Lung (tissue), 11 donors: ENCODE measurements at regions not wholly inside any gene's neighbourhood (a gene's known extent, or its start where the extent isn't known, plus 50 kb on each side); places are given as distances from the start of the nearest gene placed in this dataset.

Experiments
- ATAC-seq: fragments of 200-7000 bp; cut with Tn5 transposase; one replicate; pipeline ENCODE4 v1.9.1; 2020; ENCODE audit warnings: moderate number of reproducible peaks; ENCODE audit not compliant: insufficient read depth, low FRiP score
- DNase-seq, 3 donors: peaks; one replicate each; pipeline ENCODE4 v3.0.0-alpha.2; 2013 to 2017
- H3K27ac ChIP-seq, 2 donors: one replicate each; pipeline ENCODE4 v1.5.1; 2013; ENCODE audit warnings: mild to moderate bottlenecking in 2 of 2, moderate library complexity in 2 of 2, control low read depth in 1 of 2, inconsistent platforms in 1 of 2, low read depth in 1 of 2, low read length in 1 of 2
- H3K27me3 ChIP-seq, 3 donors: one replicate each; pipeline ENCODE4 v1.5.1; 2013; ENCODE audit warnings: low read length in 2 of 3; ENCODE audit not compliant: control insufficient read depth in 3 of 3, insufficient read depth in 3 of 3
- H3K36me3 ChIP-seq, 4 donors: one replicate each; pipeline ENCODE4 v1.5.1; 2013; ENCODE audit warnings: low read length in 4 of 4, mild to moderate bottlenecking in 1 of 4, moderate library complexity in 1 of 4; ENCODE audit not compliant: control insufficient read depth in 4 of 4, insufficient read depth in 4 of 4
- H3K4me1 ChIP-seq, 5 donors: one replicate each; pipeline ENCODE4 v1.5.1; 2013; ENCODE audit warnings: low read length in 5 of 5, mild to moderate bottlenecking in 2 of 5, moderate library complexity in 1 of 5; ENCODE audit not compliant: control insufficient read depth in 5 of 5, insufficient read depth in 5 of 5
- H3K4me3 ChIP-seq: one replicate; pipeline ENCODE4 v1.5.1; 2013; ENCODE audit warnings: mild to moderate bottlenecking, control low read depth, moderate library complexity
- H3K9ac ChIP-seq, 2 donors: one replicate each; pipeline ENCODE4 v1.5.1; 2013; ENCODE audit warnings: low read length in 2 of 2, control low read depth in 1 of 2; ENCODE audit not compliant: insufficient read depth in 1 of 2
- H3K9me3 ChIP-seq, 4 donors: one replicate each; pipeline ENCODE4 v1.5.1; 2013; ENCODE audit warnings: low read length in 3 of 4, mild to moderate bottlenecking in 1 of 4, moderate library complexity in 1 of 4; ENCODE audit not compliant: control insufficient read depth in 4 of 4, insufficient read depth in 3 of 4
- CTCF ChIP-seq: IDR thresholded peaks from 2 replicates; pipeline ENCODE4 v1.5.1; 2012; ENCODE audit warnings: mild to moderate bottlenecking; ENCODE audit errors: control extremely low read depth, extremely low read depth
- WGBS, 2 donors: extraction: QIAGEN DNeasy Blood & Tissue Kit; methylation state at CpG; one replicate each; pipeline ENCODE4 v1.1.7; 2013; 5-methylcytosine and 5-hydroxymethylcytosine counted together
- donor health status: control.
- donor health status: control.
- donor health status: Bipolar disorder and iron deficiency.
- donor health status: healthy.
- donor health status: DM: yes; HTN: yes; CAD: no.

- ATAC-seq = no peak
- WGBS, 2 donors = 31 to 40% methylated on average over 39 of the region's 39 CpGs
Measured at GRCh38 chr16:87053016-87053982, 263.9 kb downstream of the C16orf95 start.

GRCh38 chr16:87054154-87054553 lies 263.0 kb downstream of the C16orf95 start:
- Histone ChIP-seq H3K4me1 (peaks cover 0 to 3% (median 0%) of the 10 kb centered on the region in 5 donors), H3K4me3 (no peak overlapping the region), H3K9ac (no peak overlapping the region), H3K36me3 (no peaks in the 10 kb centered on the region), H3K9me3 (peaks cover 0 to 7% (median 2%) of the 10 kb centered on the region in 4 donors), H3K27ac (no peak overlapping the region), H3K27me3 (peaks cover 0 to under 1% (median 0%) of the 10 kb centered on the region in 3 donors)
- no peak for TF ChIP-seq CTCF
- DNase-seq (no peak), ATAC-seq (no peak)
- WGBS, 2 donors = 93 to 95% methylated on average over 5 of the region's 5 CpGs

More at GRCh38 chr16:87053016-87053982, 263.9 kb downstream of the C16orf95 start:
- H3K27me3 ChIP-seq = peaks cover 0 to 9% (median 3%) of the 10 kb centered on the region in 3 donors
- peaks cover 0 to 7% (median 2%) of the 10 kb centered on the region in 4 donors for H3K9me3 ChIP-seq
- H3K27ac ChIP-seq = no peak overlapping the region
- H3K4me3 ChIP-seq = no peak overlapping the region
- no peak overlapping the region for H3K9ac ChIP-seq
- no peak for TF ChIP-seq CTCF
- peak in 2 of 3 donors; percentile 28 to 36 for DNase-seq
- peaks cover 0 to 3% (median 0%) of the 10 kb centered on the region in 5 donors for H3K4me1 ChIP-seq
- H3K36me3 ChIP-seq = no peaks in the 10 kb centered on the region

- no peak for DNase-seq
- no peaks in the 10 kb centered on the region for H3K27me3 ChIP-seq
- WGBS, 2 donors = 85 to 93% methylated on average over 4 of the region's 4 CpGs
- H3K27ac ChIP-seq = no peak overlapping the region
- H3K9ac ChIP-seq = no peak overlapping the region
- no peaks in the 10 kb centered on the region for H3K36me3 ChIP-seq
- no peak for TF ChIP-seq CTCF
- H3K9me3 ChIP-seq = peaks cover 0 to 7% (median 2%) of the 10 kb centered on the region in 4 donors
- no peak for ATAC-seq
- H3K4me3 ChIP-seq = no peak overlapping the region
- peaks cover 0 to 3% (median 0%) of the 10 kb centered on the region in 5 donors for H3K4me1 ChIP-seq
Measured at GRCh38 chr16:87054856-87055255, 262.3 kb downstream of the C16orf95 start.
